22Rv1 (cell line): ENCODE measurements at regions not wholly inside any gene's neighbourhood (a gene's known extent, or its start where the extent isn't known, plus 50 kb on each side); places are given as distances from the start of the nearest gene placed in this dataset.

Source experiments
- CTCF ChIP-seq: fragments of 450-650 bp; IDR thresholded peaks from 2 replicates; pipeline ENCODE4 v1.5.1; 2017; ENCODE audit warnings: mild to moderate bottlenecking
- ZFX ChIP-seq: fragments of 450-650 bp; IDR thresholded peaks from 2 replicates; pipeline ENCODE4 v1.6.1; 2017; ENCODE audit warnings: antibody characterized with exemption, borderline replicate concordance

- TF ChIP-seq CTCF, result no peak
- TF ChIP-seq ZFX, result no peak
Measured at GRCh38 chr7:27362026-27362425, 119.4 kb downstream of the EVX1 start.
